ENCODE measurements at regions not wholly inside any gene's neighbourhood (a gene's known extent, or its start where the extent isn't known, plus 50 kb on each side); places are given as distances from the start of the nearest gene placed in this dataset.

GRCh38 chr18:10301831-10302483 lies 152.5 kb upstream of the APCDD1 start:
- Mint-ChIP-seq H3K4me3 (no peak overlapping the region), H3K27me3 (no peaks in the 10 kb centered on the region), H3K9me3 (peaks cover 13% of the 10 kb centered on the region), H3K36me3 (no peaks in the 10 kb centered on the region), H3K27ac (no peak overlapping the region), H3K4me1 (ENCODE audit: unreplicated experiment) (peaks cover 14% of the 10 kb centered on the region)
- TF ChIP-seq, protein P1, sequence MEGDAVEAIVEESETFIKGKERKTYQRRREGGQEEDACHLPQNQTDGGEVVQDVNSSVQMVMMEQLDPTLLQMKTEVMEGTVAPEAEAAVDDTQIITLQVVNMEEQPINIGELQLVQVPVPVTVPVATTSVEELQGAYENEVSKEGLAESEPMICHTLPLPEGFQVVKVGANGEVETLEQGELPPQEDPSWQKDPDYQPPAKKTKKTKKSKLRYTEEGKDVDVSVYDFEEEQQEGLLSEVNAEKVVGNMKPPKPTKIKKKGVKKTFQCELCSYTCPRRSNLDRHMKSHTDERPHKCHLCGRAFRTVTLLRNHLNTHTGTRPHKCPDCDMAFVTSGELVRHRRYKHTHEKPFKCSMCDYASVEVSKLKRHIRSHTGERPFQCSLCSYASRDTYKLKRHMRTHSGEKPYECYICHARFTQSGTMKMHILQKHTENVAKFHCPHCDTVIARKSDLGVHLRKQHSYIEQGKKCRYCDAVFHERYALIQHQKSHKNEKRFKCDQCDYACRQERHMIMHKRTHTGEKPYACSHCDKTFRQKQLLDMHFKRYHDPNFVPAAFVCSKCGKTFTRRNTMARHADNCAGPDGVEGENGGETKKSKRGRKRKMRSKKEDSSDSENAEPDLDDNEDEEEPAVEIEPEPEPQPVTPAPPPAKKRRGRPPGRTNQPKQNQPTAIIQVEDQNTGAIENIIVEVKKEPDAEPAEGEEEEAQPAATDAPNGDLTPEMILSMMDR (conservative IDR thresholded peaks at IDR 0.05), result no peak
- no peak for DNase-seq (ENCODE audit: extremely low spot score, unreplicated experiment)

DNA sequence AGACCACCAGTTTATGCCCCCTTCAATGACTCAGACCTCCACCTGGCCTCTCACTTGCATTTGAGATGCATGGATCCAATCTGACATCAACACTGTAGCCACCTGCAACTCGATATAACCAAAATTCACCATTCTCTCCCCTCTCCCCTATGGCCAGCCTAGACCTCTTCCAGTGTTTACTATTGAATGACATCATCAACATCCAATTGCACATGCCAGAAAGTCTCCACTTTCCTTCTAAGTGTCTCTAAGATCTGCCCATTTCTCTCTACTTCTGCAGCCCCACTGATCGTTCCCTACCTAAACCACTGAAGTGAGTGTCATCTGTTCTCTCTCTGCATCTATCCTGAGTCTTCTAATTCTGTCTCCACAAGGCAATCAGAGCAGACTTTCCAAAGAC lies 151.3 kb upstream of the APCDD1 start:
- Mint-ChIP-seq H3K4me1 (ENCODE audit: unreplicated experiment) (peaks cover 14% of the 10 kb centered on the region), H3K9me3 (peaks cover 13% of the 10 kb centered on the region), H3K4me3 (no peak overlapping the region), H3K27ac (no peak overlapping the region), H3K27me3 (no peaks in the 10 kb centered on the region), H3K36me3 (no peaks in the 10 kb centered on the region)
- no peak for DNase-seq (ENCODE audit: extremely low spot score, unreplicated experiment)
- TF ChIP-seq, protein P1 (conservative IDR thresholded peaks at IDR 0.05), result no peak

DNA sequence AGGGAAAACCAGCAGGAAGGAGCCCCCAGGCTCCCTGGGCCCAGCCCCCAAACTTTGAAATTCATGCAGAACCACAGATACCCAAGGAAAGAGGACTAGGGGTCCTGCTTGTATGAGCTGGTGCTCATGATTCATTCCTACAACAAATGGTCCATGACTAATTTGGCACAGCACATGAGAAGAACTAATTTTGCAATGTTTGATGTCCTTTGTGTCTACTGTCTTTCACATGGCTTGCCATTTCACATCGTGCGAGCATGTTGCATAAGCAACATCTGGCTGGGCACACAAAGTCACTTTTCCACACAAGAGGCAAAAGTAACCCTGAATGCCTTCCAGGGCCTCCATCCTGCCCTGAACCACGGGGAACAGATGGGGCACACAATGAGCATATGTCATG lies 149.6 kb upstream of the APCDD1 start:
- H3K27ac Mint-ChIP-seq, result no peak overlapping the region

DNA sequence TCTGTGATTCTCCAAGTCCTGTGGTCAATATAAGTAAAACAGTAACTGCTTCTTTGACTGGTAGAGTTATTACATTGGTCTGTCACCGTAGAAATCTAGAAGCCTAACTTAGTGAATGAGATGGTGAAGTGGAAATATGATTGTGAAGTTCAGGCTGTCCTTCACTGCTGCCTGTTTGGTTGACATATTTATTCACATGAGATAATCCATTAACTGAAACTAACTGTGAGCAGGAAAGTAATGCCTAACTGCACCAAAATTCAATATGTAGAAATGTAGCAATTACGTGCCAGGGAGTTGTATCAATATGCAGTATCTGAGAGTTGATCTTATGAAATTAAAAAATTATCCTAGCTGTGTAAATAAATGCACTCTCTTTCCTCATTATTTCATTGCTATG lies 147.7 kb upstream of the APCDD1 start:
- Mint-ChIP-seq H3K36me3 (no peaks in the 10 kb centered on the region), H3K4me1 (ENCODE audit: unreplicated experiment) (no peaks in the 10 kb centered on the region), H3K4me3 (no peak overlapping the region), H3K27me3 (no peaks in the 10 kb centered on the region), H3K9me3 (peaks cover 9% of the 10 kb centered on the region), H3K27ac (no peak overlapping the region)
- DNase-seq (ENCODE audit: extremely low spot score, unreplicated experiment), result no peak
- TF ChIP-seq, protein P1 (conservative IDR thresholded peaks at IDR 0.05), result no peak

More for the DNA sequence above, 149.6 kb upstream of the APCDD1 start:
- no peak for DNase-seq (ENCODE audit: extremely low spot score, unreplicated experiment)
- no peak overlapping the region for H3K4me3 Mint-ChIP-seq
- H3K4me1 Mint-ChIP-seq (ENCODE audit: unreplicated experiment), result peaks cover 2% of the 10 kb centered on the region
- no peaks in the 10 kb centered on the region for H3K36me3 Mint-ChIP-seq
- peaks cover 9% of the 10 kb centered on the region for H3K9me3 Mint-ChIP-seq
- TF ChIP-seq, protein P1 (conservative IDR thresholded peaks at IDR 0.05), result no peak
- no peaks in the 10 kb centered on the region for H3K27me3 Mint-ChIP-seq

DNA sequence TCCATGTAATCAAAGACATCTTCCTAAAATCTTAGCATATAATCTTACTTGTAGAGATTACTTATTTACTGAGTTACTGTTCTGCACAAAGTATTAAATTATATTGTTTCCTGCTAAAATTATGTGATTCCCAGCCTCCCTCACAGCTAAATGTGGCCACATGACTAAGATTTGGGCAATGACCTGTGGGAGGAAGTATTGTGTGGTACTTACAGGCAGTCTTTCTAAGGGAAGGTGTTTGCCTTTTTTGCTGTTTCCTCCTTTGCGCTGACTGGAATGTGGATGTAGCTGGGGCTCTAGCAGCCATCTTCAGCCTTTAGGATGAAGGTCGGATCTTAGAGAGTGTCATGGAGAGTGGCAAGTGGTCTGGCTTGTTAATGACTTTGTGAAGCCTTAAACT lies 146.3 kb upstream of the APCDD1 start:
- TF ChIP-seq, protein P1 (conservative IDR thresholded peaks at IDR 0.05), result no peak
- Mint-ChIP-seq H3K27ac (no peak overlapping the region), H3K4me3 (no peak overlapping the region), H3K27me3 (no peaks in the 10 kb centered on the region), H3K36me3 (no peaks in the 10 kb centered on the region), H3K9me3 (peaks cover 10% of the 10 kb centered on the region), H3K4me1 (ENCODE audit: unreplicated experiment) (no peaks in the 10 kb centered on the region)
- no peak for DNase-seq (ENCODE audit: extremely low spot score, unreplicated experiment)

Measured in type B pancreatic cell (in vitro differentiated cells).